CD8-positive, alpha-beta memory T cell (primary cell): ENCODE measurements at regions not wholly inside any gene's neighbourhood (a gene's known extent, or its start where the extent isn't known, plus 50 kb on each side); places are given as distances from the start of the nearest gene placed in this dataset.
"Not testable (repeated sequence)": the region's sequence is repeated elsewhere in the genome, so short reads cannot be mapped to it uniquely, and the experiment has no call there.

Experiments used
- CTCF ChIA-PET: fragments of 350-600 bp; sonication (Branson Sonifier 250); formaldehyde crosslinking; loops from one replicate; lab custom pipeline; 2021; ENCODE audit warnings: antibody characterized with exemption; lab: Charles Lee
- POLR2A ChIA-PET: fragments of 350-600 bp; sonication (Branson Sonifier 250); formaldehyde crosslinking; loops from one replicate; lab custom pipeline; 2021; ENCODE audit warnings: antibody characterized with exemption; lab: Charles Lee
- DNase-seq, 5 donors: peaks; one replicate each; pipeline versions ENCODE4 v3.0.0 to v3.0.0-alpha.2; 2020 to 2022; ENCODE audit warnings: mixed read lengths in 1 of 5
- H3K27ac ChIP-seq: one replicate; pipeline ENCODE4 v1.7.0; 2013; ENCODE audit warnings: low read depth, mild to moderate bottlenecking, low read length, moderate library complexity
- H3K27me3 ChIP-seq: 2 replicates; pipeline ENCODE4 v1.7.0; 2013; ENCODE audit warnings: low read length, mild to moderate bottlenecking; ENCODE audit not compliant: insufficient read depth, poor library complexity, severe bottlenecking
- H3K36me3 ChIP-seq: 2 replicates; pipeline ENCODE4 v1.7.0; 2013; ENCODE audit warnings: mild to moderate bottlenecking, low read length, moderate library complexity; ENCODE audit not compliant: insufficient read depth
- H3K4me1 ChIP-seq: 2 replicates; pipeline ENCODE4 v1.7.0; 2013; ENCODE audit warnings: mild to moderate bottlenecking, low read length, moderate library complexity; ENCODE audit not compliant: insufficient read depth
- H3K4me3 ChIP-seq: 2 replicates; pipeline ENCODE4 v1.7.0; 2013; ENCODE audit warnings: mild to moderate bottlenecking, low read length
- H3K9me3 ChIP-seq: 2 replicates; pipeline ENCODE4 v1.7.0; 2013; ENCODE audit warnings: mild to moderate bottlenecking, low read length
- H3K27ac Mint-ChIP-seq, 8 donors: one replicate each; pipeline ENCODE4 v1.8.0; 2020 to 2021; ENCODE audit warnings: mixed read lengths in 8 of 8, mild to moderate bottlenecking in 6 of 8, inconsistent platforms in 3 of 8, moderate library complexity in 3 of 8
- H3K27me3 Mint-ChIP-seq, 2 donors: one replicate each; pipeline ENCODE4 v1.8.0; 2020 to 2021; ENCODE audit warnings: mixed read lengths in 2 of 2, mild to moderate bottlenecking in 1 of 2, moderate library complexity in 1 of 2
- H3K36me3 Mint-ChIP-seq, 3 donors: one replicate each; pipeline ENCODE4 v1.8.0; 2020 to 2021; ENCODE audit warnings: mixed read lengths in 3 of 3, inconsistent platforms in 1 of 3, mild to moderate bottlenecking in 1 of 3
- H3K4me1 Mint-ChIP-seq, 3 donors: one replicate each; pipeline ENCODE4 v1.8.0; 2020 to 2021; ENCODE audit warnings: mixed read lengths in 3 of 3, inconsistent platforms in 1 of 3, mild to moderate bottlenecking in 1 of 3
- H3K4me3 Mint-ChIP-seq, 7 donors: one replicate each; pipeline ENCODE4 v1.8.0; 2020 to 2021; ENCODE audit warnings: mixed read lengths in 7 of 7, mild to moderate bottlenecking in 6 of 7, moderate library complexity in 4 of 7, inconsistent platforms in 2 of 7
- H3K9me3 Mint-ChIP-seq, 5 donors: one replicate each; pipeline ENCODE4 v1.8.0; 2020 to 2022; ENCODE audit warnings: mixed read lengths in 5 of 5, mild to moderate bottlenecking in 3 of 5, moderate library complexity in 2 of 5, inconsistent platforms in 1 of 5

DNA sequence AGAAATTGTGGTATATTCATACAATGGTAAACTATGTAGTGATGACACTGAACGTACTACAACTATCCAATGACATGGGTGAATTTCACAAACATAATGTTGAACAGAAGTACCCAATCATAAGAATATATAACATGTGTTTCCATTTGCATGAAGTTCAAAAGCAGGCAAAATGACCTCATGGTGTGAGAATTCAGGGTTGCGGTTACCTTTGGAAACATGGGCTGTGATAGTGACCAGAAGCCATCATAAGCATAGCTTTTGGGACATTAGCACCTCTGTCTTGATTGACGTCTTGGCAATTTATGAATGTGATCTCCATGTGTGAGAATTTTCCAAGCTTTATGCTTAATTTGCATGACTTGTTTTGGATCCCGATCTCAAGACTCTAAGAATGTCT is 500.1 kb upstream of the JAG1 start:
- Histone ChIP-seq H3K27ac (no peak overlapping the region), H3K4me3 (no peak overlapping the region), H3K4me1 (no peaks in the 10 kb centered on the region), H3K9me3 (no peaks in the 10 kb centered on the region), H3K27me3 (no peaks in the 10 kb centered on the region), H3K36me3 (no peaks in the 10 kb centered on the region)
- Mint-ChIP-seq H3K36me3 (no peaks in the 10 kb centered on the region), H3K4me1 (no peaks in the 10 kb centered on the region), H3K27ac (no peak overlapping the region), H3K4me3 (no peak overlapping the region), H3K27me3 (no peaks in the 10 kb centered on the region), H3K9me3 (peaks cover 0 to 10% (median 0%) of the 10 kb centered on the region in 5 donors)
- DNase-seq = no peak
- POLR2A ChIA-PET = no interaction called here
- CTCF ChIA-PET = no interaction called here

DNA sequence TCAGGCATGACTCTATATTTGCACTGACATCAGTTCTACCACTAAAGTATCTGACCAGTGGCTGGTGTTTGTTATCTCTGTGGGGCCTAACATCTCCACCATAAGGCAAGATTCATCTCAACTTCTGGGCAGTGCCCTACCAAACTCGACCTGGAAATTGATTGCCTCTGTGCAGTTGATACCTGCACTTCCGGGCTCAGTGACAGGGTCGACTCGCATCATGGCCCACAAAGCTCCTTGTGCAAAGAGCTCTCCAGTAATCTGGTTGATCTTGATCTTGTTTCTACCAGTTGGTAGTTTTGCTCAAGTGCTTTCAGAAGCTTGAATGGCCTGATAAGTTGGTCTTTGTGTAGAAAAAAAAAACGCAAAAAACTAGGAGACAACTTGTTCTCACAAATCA is 501.1 kb upstream of the JAG1 start:
- H3K27me3 Mint-ChIP-seq = no peaks in the 10 kb centered on the region
- Histone ChIP-seq H3K4me3 (no peak overlapping the region), H3K9me3 (no peaks in the 10 kb centered on the region), H3K4me1 (no peaks in the 10 kb centered on the region), H3K36me3 (no peaks in the 10 kb centered on the region), H3K27me3 (no peaks in the 10 kb centered on the region), H3K27ac (no peak overlapping the region)
- H3K9me3 Mint-ChIP-seq = peaks cover 0 to 10% (median 0%) of the 10 kb centered on the region in 5 donors
- H3K4me1 Mint-ChIP-seq = no peaks in the 10 kb centered on the region
- CTCF ChIA-PET = no interaction called here
- POLR2A ChIA-PET = no interaction called here
- no peak overlapping the region for H3K4me3 Mint-ChIP-seq
- H3K27ac Mint-ChIP-seq = no peak overlapping the region
- H3K36me3 Mint-ChIP-seq = no peaks in the 10 kb centered on the region
- DNase-seq = no peak

DNA sequence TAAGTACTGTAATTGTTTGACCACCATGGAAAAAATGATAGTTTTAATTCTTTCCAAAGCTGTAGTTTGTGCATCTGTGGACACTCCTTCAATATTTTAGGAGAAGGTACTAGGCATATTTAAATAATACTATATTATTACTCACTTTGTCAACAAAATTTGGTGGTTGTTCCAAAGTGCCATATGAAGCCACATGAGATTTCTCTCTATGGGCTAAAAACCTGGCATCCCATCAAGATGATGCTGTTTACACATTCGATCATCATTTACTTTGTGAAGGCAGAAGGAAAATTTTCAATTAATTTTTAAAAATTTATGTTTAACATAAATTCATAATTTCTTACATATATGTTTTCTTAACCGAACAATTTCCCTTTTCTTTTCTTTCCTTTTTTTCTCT is 502.6 kb upstream of the JAG1 start:
- CTCF ChIA-PET = no interaction called here
- Histone ChIP-seq H3K4me1 (no peaks in the 10 kb centered on the region), H3K9me3 (no peaks in the 10 kb centered on the region), H3K27ac (no peak overlapping the region), H3K27me3 (no peaks in the 10 kb centered on the region), H3K4me3 (no peak overlapping the region), H3K36me3 (no peaks in the 10 kb centered on the region)
- no peak overlapping the region for H3K27ac Mint-ChIP-seq
- no peak overlapping the region for H3K4me3 Mint-ChIP-seq
- H3K9me3 Mint-ChIP-seq = peaks cover 0 to 12% (median 4%) of the 10 kb centered on the region in 5 donors
- no peaks in the 10 kb centered on the region for H3K4me1 Mint-ChIP-seq
- POLR2A ChIA-PET = no interaction called here
- DNase-seq = no peak
- H3K36me3 Mint-ChIP-seq = no peaks in the 10 kb centered on the region
- no peaks in the 10 kb centered on the region for H3K27me3 Mint-ChIP-seq

DNA sequence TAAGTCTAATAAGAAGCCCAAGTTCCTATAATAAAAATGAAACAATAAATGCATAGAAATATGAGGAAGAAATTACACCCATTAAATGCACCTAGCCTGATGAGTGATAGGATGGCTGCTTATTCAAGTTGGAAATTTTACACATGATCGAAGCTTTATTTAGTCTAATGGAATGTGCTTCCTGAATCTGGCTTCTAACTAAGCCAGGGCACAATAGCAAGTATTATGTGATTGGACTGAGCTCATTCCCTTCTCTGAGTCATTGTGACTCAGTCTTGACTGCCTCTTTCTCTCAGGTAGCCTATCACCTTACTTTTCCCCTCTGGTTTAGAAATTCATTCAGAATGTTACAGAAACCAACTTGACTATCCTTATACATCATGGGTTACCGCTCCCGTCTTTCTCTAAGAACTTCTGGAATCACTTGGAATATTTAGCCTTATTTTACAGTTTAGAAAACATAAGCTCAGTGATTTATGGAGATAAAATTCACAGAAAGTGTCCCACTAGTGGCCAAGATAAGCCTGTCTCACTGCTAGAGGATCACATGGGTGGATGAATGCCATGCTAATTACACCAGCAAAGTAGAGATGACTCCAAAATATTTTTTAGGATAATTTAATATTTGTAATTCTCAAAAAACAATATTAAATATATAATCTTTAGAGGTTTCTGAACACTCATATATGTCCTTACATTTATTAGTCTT is 505.3 kb upstream of the JAG1 start:
- H3K27ac Mint-ChIP-seq = no peak overlapping the region
- Histone ChIP-seq H3K36me3 (no peaks in the 10 kb centered on the region), H3K27ac (no peak overlapping the region), H3K4me1 (no peaks in the 10 kb centered on the region), H3K27me3 (no peaks in the 10 kb centered on the region), H3K9me3 (no peaks in the 10 kb centered on the region), H3K4me3 (no peak overlapping the region)
- H3K9me3 Mint-ChIP-seq = peaks cover 0 to 12% (median 4%) of the 10 kb centered on the region in 5 donors
- no peaks in the 10 kb centered on the region for H3K27me3 Mint-ChIP-seq
- H3K36me3 Mint-ChIP-seq = no peaks in the 10 kb centered on the region
- H3K4me1 Mint-ChIP-seq = no peaks in the 10 kb centered on the region
- DNase-seq = no peak
- ChIA-PET POLR2A (no interaction called here), CTCF (no interaction called here)
- H3K4me3 Mint-ChIP-seq = no peak overlapping the region

DNA sequence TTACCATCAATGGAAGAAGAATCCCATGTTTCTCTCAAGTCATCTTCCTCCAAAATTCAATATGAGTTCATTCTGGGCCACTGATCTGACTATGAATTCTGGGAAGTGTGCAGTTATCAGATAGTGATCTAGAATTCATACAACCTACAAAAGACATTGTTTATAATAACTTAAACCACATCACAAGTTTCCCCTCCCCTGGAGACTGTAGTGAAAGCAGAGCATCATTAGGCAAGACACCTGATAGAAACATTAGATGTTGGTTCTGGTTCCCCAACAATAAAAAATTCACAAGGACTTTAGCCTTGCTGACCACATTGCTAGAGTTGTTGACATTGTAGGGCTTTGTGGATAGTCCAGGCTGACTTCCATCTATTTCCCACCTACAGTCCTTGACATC is 506.4 kb upstream of the JAG1 start:
- H3K36me3 Mint-ChIP-seq = no peaks in the 10 kb centered on the region
- no peaks in the 10 kb centered on the region for H3K36me3 ChIP-seq

GRCh38 chr20:11181129-11181528 is 507.3 kb upstream of the JAG1 start:
- H3K4me1 Mint-ChIP-seq, DNase-seq, H3K36me3 ChIP-seq, H3K4me1 ChIP-seq, H3K27me3 ChIP-seq, CTCF ChIA-PET, POLR2A ChIA-PET, H3K9me3 ChIP-seq, H3K27me3 Mint-ChIP-seq, H3K27ac Mint-ChIP-seq, H3K27ac ChIP-seq, H3K36me3 Mint-ChIP-seq, H3K4me3 Mint-ChIP-seq, H3K4me3 ChIP-seq: not testable (repeated sequence)
- H3K9me3 Mint-ChIP-seq = peaks cover 0 to 12% (median 9%) of the 10 kb centered on the region in 5 donors

More for the DNA sequence above, 506.4 kb upstream of the JAG1 start:
- POLR2A ChIA-PET = no interaction called here
- no peak overlapping the region for H3K27ac Mint-ChIP-seq
- no peaks in the 10 kb centered on the region for H3K4me1 Mint-ChIP-seq
- no peaks in the 10 kb centered on the region for H3K4me1 ChIP-seq
- DNase-seq = no peak
- no peak overlapping the region for H3K4me3 Mint-ChIP-seq
- no peaks in the 10 kb centered on the region for H3K27me3 Mint-ChIP-seq
- H3K9me3 Mint-ChIP-seq = peaks cover 0 to 12% (median 9%) of the 10 kb centered on the region in 5 donors
- no peak overlapping the region for H3K27ac ChIP-seq
- CTCF ChIA-PET = no interaction called here
- H3K27me3 ChIP-seq = no peaks in the 10 kb centered on the region
- H3K9me3 ChIP-seq = no peaks in the 10 kb centered on the region
- H3K4me3 ChIP-seq = no peak overlapping the region

DNA sequence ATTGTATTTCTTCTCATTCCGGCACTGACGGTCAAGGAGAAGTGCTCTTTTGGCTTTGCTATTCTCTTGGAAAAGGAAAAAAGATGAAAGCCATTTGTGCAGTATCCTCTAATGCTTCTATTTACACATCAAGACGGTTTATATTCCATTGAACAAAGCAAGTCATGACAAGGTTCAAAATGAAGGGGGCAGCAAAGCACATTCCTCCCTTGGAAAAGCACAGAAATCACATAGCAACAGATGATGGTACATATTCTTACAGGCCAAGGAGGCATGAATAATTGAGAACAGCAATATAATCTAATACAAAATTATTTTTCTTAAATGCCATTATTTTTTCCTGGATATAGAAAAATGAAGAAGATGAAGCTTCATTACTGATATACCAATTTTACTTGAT is 508.2 kb upstream of the JAG1 start:
- DNase-seq = no peak
- Histone ChIP-seq H3K27ac (no peak overlapping the region), H3K4me3 (no peak overlapping the region), H3K4me1 (no peaks in the 10 kb centered on the region), H3K27me3 (no peaks in the 10 kb centered on the region), H3K9me3 (no peaks in the 10 kb centered on the region), H3K36me3 (no peaks in the 10 kb centered on the region)
- Mint-ChIP-seq H3K4me3 (no peak overlapping the region), H3K9me3 (peaks cover 0 to 14% (median 8%) of the 10 kb centered on the region in 5 donors), H3K36me3 (no peaks in the 10 kb centered on the region), H3K27me3 (no peaks in the 10 kb centered on the region), H3K27ac (no peak overlapping the region), H3K4me1 (no peaks in the 10 kb centered on the region)
- ChIA-PET POLR2A (no interaction called here), CTCF (no interaction called here)

DNA sequence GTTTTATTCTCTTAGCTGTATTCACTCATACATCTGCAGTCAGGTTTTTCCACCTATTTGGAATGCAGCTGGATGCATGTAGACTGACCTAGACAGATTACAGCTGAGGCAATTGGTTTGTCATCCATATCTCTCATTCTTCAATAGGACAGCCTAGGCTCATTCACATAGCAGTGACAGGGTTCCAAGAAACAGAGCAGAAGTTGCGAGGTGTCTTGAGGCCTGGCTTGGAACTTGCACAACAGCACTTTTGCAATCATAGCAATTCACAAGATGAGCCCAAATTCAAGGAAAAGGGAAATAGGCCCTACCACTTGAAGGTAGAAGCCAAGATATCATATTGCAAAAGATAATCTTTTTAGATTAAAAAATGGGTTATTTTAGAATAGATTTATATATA is 508.9 kb upstream of the JAG1 start:
- no peak overlapping the region for H3K4me3 Mint-ChIP-seq
- ChIA-PET POLR2A (no interaction called here), CTCF (no interaction called here)
- H3K27me3 Mint-ChIP-seq = no peaks in the 10 kb centered on the region
- Histone ChIP-seq H3K36me3 (no peaks in the 10 kb centered on the region), H3K9me3 (no peaks in the 10 kb centered on the region), H3K27ac (no peak overlapping the region), H3K4me3 (no peak overlapping the region), H3K4me1 (no peaks in the 10 kb centered on the region), H3K27me3 (no peaks in the 10 kb centered on the region)
- H3K4me1 Mint-ChIP-seq = no peaks in the 10 kb centered on the region
- peaks cover 0 to 14% (median 7%) of the 10 kb centered on the region in 5 donors for H3K9me3 Mint-ChIP-seq
- no peaks in the 10 kb centered on the region for H3K36me3 Mint-ChIP-seq
- DNase-seq = no peak
- H3K27ac Mint-ChIP-seq = no peak overlapping the region
